H9 (cell line): ENCODE measurements at regions not wholly inside any gene's neighbourhood (a gene's known extent, or its start where the extent isn't known, plus 50 kb on each side); places are given as distances from the start of the nearest gene placed in this dataset.

Experiments used
- DNase-seq: peaks from one replicate; pipeline ENCODE4 v3.0.0-alpha.2; 2017
- H2AFZ ChIP-seq: one replicate; pipeline ENCODE4 v1.6.1; 2013; ENCODE audit warnings: mild to moderate bottlenecking, low read length, control low read depth, moderate library complexity
- H2AK5ac ChIP-seq: 2 replicates; pipeline ENCODE4 v1.6.1; 2013; ENCODE audit warnings: low read length, control low read depth, mixed read lengths; ENCODE audit not compliant: insufficient read length
- H2BK120ac ChIP-seq: one replicate; pipeline ENCODE4 v1.6.1; 2013; ENCODE audit warnings: low read depth, mild to moderate bottlenecking, low read length, control low read depth, inconsistent platforms; ENCODE audit not compliant: poor library complexity, severe bottlenecking
- H2BK12ac ChIP-seq: 2 replicates; pipeline ENCODE4 v1.6.1; 2013; ENCODE audit warnings: low read length, control low read depth, mixed read lengths, low read depth; ENCODE audit not compliant: insufficient read length
- H2BK15ac ChIP-seq: 2 replicates; pipeline ENCODE4 v1.6.1; 2013; ENCODE audit warnings: low read depth, low read length, control low read depth
- H2BK20ac ChIP-seq: one replicate; pipeline ENCODE4 v1.6.1; 2013; ENCODE audit warnings: low read depth, mild to moderate bottlenecking, low read length, control low read depth, inconsistent platforms; ENCODE audit not compliant: poor library complexity, severe bottlenecking
- H2BK5ac ChIP-seq: 2 replicates; pipeline ENCODE4 v1.6.1; 2013; ENCODE audit warnings: low read length, control low read depth, mixed read lengths; ENCODE audit not compliant: insufficient read length
- H3K14ac ChIP-seq: 2 replicates; pipeline ENCODE4 v1.6.1; 2013; ENCODE audit warnings: low read length, control low read depth; ENCODE audit not compliant: insufficient read depth
- H3K18ac ChIP-seq: 2 replicates; pipeline ENCODE4 v1.6.1; 2013; ENCODE audit warnings: low read depth, mild to moderate bottlenecking, mixed read lengths, low read length, control low read depth; ENCODE audit not compliant: insufficient read length
- H3K23ac ChIP-seq: 2 replicates; pipeline ENCODE4 v1.6.1; 2013; ENCODE audit warnings: low read length, control low read depth, mixed read lengths, low read depth; ENCODE audit not compliant: insufficient read length
- H3K23me2 ChIP-seq: 2 replicates; pipeline ENCODE4 v1.6.1; 2013; ENCODE audit warnings: low read depth, mild to moderate bottlenecking, mixed read lengths, low read length, control low read depth; ENCODE audit not compliant: insufficient read length, poor library complexity, severe bottlenecking
- H3K27ac ChIP-seq: 2 replicates; pipeline ENCODE4 v1.5.1; 2013; ENCODE audit warnings: low read length, control low read depth, mixed read lengths, low read depth; ENCODE audit not compliant: insufficient read length
- H3K27me3 ChIP-seq: 2 replicates; pipeline ENCODE4 v1.6.1; 2013; ENCODE audit warnings: low read length, control low read depth, inconsistent platforms; ENCODE audit not compliant: insufficient read depth
- H3K4ac ChIP-seq: 2 replicates; pipeline ENCODE4 v1.6.1; 2013; ENCODE audit warnings: low read depth, mild to moderate bottlenecking, control low read depth, inconsistent platforms, low read length, moderate library complexity
- H3K4me1 ChIP-seq: 2 replicates; pipeline ENCODE4 v1.6.1; 2013; ENCODE audit warnings: low read length, control low read depth, inconsistent platforms; ENCODE audit not compliant: insufficient read depth
- H3K4me2 ChIP-seq: 2 replicates; pipeline ENCODE4 v1.6.1; 2013; ENCODE audit warnings: low read length, control low read depth, mixed read lengths; ENCODE audit not compliant: insufficient read length, insufficient read depth
- H3K56ac ChIP-seq: 2 replicates; pipeline ENCODE4 v1.6.1; 2013; ENCODE audit warnings: low read depth, mild to moderate bottlenecking, mixed read lengths, low read length, control low read depth; ENCODE audit not compliant: insufficient read length
- H3K79me1 ChIP-seq: 2 replicates; pipeline ENCODE4 v1.6.1; 2013; ENCODE audit warnings: low read depth, mild to moderate bottlenecking, moderate library complexity, low read length, control low read depth, inconsistent platforms; ENCODE audit not compliant: insufficient read depth, poor library complexity, severe bottlenecking
- H3K79me2 ChIP-seq: 2 replicates; pipeline ENCODE4 v1.6.1; 2013; ENCODE audit warnings: low read length, control low read depth, inconsistent platforms; ENCODE audit not compliant: insufficient read depth
- H3K9ac ChIP-seq: 2 replicates; pipeline ENCODE4 v1.6.1; 2013; ENCODE audit warnings: low read length, control low read depth, mixed read lengths; ENCODE audit not compliant: insufficient read length; ENCODE audit errors: extremely low read depth
- H3K9me3 ChIP-seq: one replicate; pipeline ENCODE4 v1.6.1; 2013; ENCODE audit warnings: low read depth, low read length, inconsistent platforms; ENCODE audit not compliant: control insufficient read depth
- H3T11ph ChIP-seq: one replicate; pipeline ENCODE4 v1.6.1; 2013; ENCODE audit warnings: mild to moderate bottlenecking, low read length, control low read depth, inconsistent platforms
- H4K20me1 ChIP-seq: one replicate; pipeline ENCODE4 v1.6.1; 2013; ENCODE audit not compliant: control insufficient read depth, insufficient read length, insufficient read depth
- H4K5ac ChIP-seq: 2 replicates; pipeline ENCODE4 v1.6.1; 2013; ENCODE audit warnings: low read depth, mild to moderate bottlenecking, mixed read lengths, low read length, control low read depth; ENCODE audit not compliant: insufficient read length
- H4K8ac ChIP-seq: replicated peaks from 2 replicates; pipeline ENCODE4 v1.6.1; 2013; ENCODE audit warnings: low read length, control low read depth, mixed read lengths, low read depth; ENCODE audit not compliant: insufficient read length
- H4K91ac ChIP-seq: 2 replicates; pipeline ENCODE4 v1.6.1; 2013; ENCODE audit warnings: low read depth, mild to moderate bottlenecking, moderate library complexity, mixed read lengths, low read length, control low read depth; ENCODE audit not compliant: insufficient read length
- H3K27ac Mint-ChIP-seq, 3 experiments: 2 replicates in 2 of 3; 3 replicates in 1 of 3; pipeline ENCODE4 v1.8.0; 2020 to 2021; ENCODE audit warnings: mixed read lengths in 3 of 3, mild to moderate bottlenecking in 1 of 3, moderate library complexity in 1 of 3
- H3K27me3 Mint-ChIP-seq: 2 replicates; pipeline ENCODE4 v1.8.0; 2021; ENCODE audit warnings: low read depth, mild to moderate bottlenecking, moderate library complexity, mixed read lengths
- H3K36me3 Mint-ChIP-seq, 3 experiments: 2 replicates in 2 of 3; 3 replicates in 1 of 3; pipeline ENCODE4 v1.8.0; 2020 to 2021; ENCODE audit warnings: low read depth in 3 of 3, mixed read lengths in 3 of 3; ENCODE audit not compliant: insufficient read depth in 1 of 3
- H3K4me1 Mint-ChIP-seq, 2 experiments: 2 replicates each; pipeline ENCODE4 v1.8.0; 2020; ENCODE audit warnings: mixed read lengths in 2 of 2
- H3K4me3 Mint-ChIP-seq, 2 experiments: 2 replicates in 1 of 2; 3 replicates in 1 of 2; pipeline ENCODE4 v1.8.0; 2020 to 2021; ENCODE audit warnings: mild to moderate bottlenecking in 2 of 2, mixed read lengths in 2 of 2, moderate library complexity in 1 of 2
- H3K9me3 Mint-ChIP-seq, 2 experiments: 2 replicates in 1 of 2; 3 replicates in 1 of 2; pipeline ENCODE4 v1.8.0; 2020; ENCODE audit warnings: mild to moderate bottlenecking in 2 of 2, mixed read lengths in 2 of 2, moderate library complexity in 1 of 2
- TF ChIP-seq, protein P1 (sequence below): fragments of 200-600 bp; sonication (generic); conservative IDR thresholded peaks from 3 replicates; pipeline ENCODE4 v1.8.0; 2021; ENCODE audit warnings: antibody characterized with exemption, mild to moderate bottlenecking

DNA sequence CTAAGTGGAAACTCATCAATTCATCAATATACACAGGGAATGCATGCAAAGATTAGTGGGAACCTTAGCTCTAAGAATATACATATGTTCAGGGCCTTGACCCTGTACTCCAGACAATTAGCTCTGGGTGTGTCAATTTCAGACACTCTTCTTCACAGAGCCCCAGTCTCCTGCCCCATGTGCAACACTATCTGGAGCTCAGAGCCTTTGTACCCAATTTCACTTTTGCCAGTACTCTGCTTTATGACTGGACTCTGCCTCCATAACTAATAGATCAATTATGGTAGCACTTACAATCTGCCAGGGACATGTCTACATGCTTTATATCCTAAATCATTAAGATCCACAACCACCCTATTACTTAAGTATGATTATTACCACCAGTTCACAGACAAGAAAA, 152.5 kb upstream of the PLEKHG7 start:
- no peak overlapping the region for H3K4me2 ChIP-seq
- H3K23me2 ChIP-seq: no peaks in the 10 kb centered on the region

More for the DNA sequence above, 152.5 kb upstream of the PLEKHG7 start:
- Mint-ChIP-seq H3K4me3 (no peak overlapping the region), H3K4me1 (peaks cover 0 to 8% of the 10 kb centered on the region in 2 experiments; a peak in 3 of 4 replicates), H3K27ac (no peak overlapping the region), H3K27me3 (no peaks in the 10 kb centered on the region), H3K36me3 (no peaks in the 10 kb centered on the region), H3K9me3 (no peaks in the 10 kb centered on the region)
- Histone ChIP-seq H3K18ac (no peak overlapping the region), H2AK5ac (no peak overlapping the region), H2BK120ac (no peak overlapping the region), H3K27me3 (no peaks in the 10 kb centered on the region), H4K8ac (no peak overlapping the region), H2BK15ac (no peak overlapping the region), H3K14ac (no peak overlapping the region), H3K4me1 (no peaks in the 10 kb centered on the region), H3K9ac (no peak overlapping the region), H2AFZ (no peak overlapping the region), H3K27ac (no peak overlapping the region), H3K23ac (no peak overlapping the region), H3K79me1 (no peaks in the 10 kb centered on the region), H3K9me3 (no peaks in the 10 kb centered on the region), H2BK12ac (no peak overlapping the region), H2BK20ac (no peak overlapping the region), H4K5ac (no peak overlapping the region), H2BK5ac (no peak overlapping the region), H3K4ac (no peak overlapping the region), H3K79me2 (no peaks in the 10 kb centered on the region), H4K20me1 (no peaks in the 10 kb centered on the region), H3T11ph (no peak overlapping the region), H4K91ac (no peak overlapping the region), H3K56ac (no peak overlapping the region)
- TF ChIP-seq, protein P1, sequence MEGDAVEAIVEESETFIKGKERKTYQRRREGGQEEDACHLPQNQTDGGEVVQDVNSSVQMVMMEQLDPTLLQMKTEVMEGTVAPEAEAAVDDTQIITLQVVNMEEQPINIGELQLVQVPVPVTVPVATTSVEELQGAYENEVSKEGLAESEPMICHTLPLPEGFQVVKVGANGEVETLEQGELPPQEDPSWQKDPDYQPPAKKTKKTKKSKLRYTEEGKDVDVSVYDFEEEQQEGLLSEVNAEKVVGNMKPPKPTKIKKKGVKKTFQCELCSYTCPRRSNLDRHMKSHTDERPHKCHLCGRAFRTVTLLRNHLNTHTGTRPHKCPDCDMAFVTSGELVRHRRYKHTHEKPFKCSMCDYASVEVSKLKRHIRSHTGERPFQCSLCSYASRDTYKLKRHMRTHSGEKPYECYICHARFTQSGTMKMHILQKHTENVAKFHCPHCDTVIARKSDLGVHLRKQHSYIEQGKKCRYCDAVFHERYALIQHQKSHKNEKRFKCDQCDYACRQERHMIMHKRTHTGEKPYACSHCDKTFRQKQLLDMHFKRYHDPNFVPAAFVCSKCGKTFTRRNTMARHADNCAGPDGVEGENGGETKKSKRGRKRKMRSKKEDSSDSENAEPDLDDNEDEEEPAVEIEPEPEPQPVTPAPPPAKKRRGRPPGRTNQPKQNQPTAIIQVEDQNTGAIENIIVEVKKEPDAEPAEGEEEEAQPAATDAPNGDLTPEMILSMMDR: no peak
- DNase-seq: no peak
